A549 (cell line): ENCODE measurements at regions not wholly inside any gene's neighbourhood (a gene's known extent, or its start where the extent isn't known, plus 50 kb on each side); places are given as distances from the start of the nearest gene placed in this dataset.

Source experiments
- ATAC-seq, 2 experiments: fragments of 200-7000 bp in 1 of 2; fragments of >200 bp in 1 of 2; cut with Nextera tagmentation in 1 of 2; cut with Tn5 transposase in 1 of 2; 3 replicates each; pipeline versions ENCODE4 v1.8.0 to v1.9.1; 2018 to 2020; ENCODE audit warnings: mild to moderate bottlenecking in 1 of 2, moderate library complexity in 1 of 2
- CTCF ChIA-PET: fragments of 300-600 bp; sonication (Branson Sonifier 250); formaldehyde crosslinking; extraction: SDS; loops from one replicate; lab custom pipeline; 2021; ENCODE audit warnings: antibody characterized with exemption, inconsistent platforms; lab: Yijun Ruan, JAX
- POLR2A ChIA-PET: fragments of 350-600 bp; formaldehyde crosslinking; extraction: SDS; loops from one replicate; lab custom pipeline; 2021; ENCODE audit warnings: antibody characterized with exemption, inconsistent platforms; lab: Yijun Ruan, JAX
- DNase-seq, 2 experiments: peaks; one replicate each; pipeline versions ENCODE4 v3.0.0 to v3.0.0-alpha.2; 2011 to 2016; ENCODE audit warnings: low read depth in 1 of 2, low spot score in 1 of 2
- FAIRE-seq: peaks from 2 replicates; lab custom pipeline; 2011; peaks lifted over from hg19 to GRCh38; lab: Jason Lieb, UNC
- H3K27ac ChIP-seq, 2 experiments: fragments of >200 bp; sonication (Bioruptor Twin); formaldehyde crosslinking; 3 replicates each; pipeline ENCODE4 v1.5.1; 2016 to 2017
- H3K4me1 ChIP-seq: fragments of >200 bp; sonication (Bioruptor Twin); formaldehyde crosslinking; 3 replicates; pipeline ENCODE4 v1.6.1; 2016
- H3K4me2 ChIP-seq: fragments of >200 bp; sonication (Bioruptor Twin); formaldehyde crosslinking; 3 replicates; pipeline ENCODE4 v1.6.1; 2016
- H3K4me3 ChIP-seq: fragments of >200 bp; sonication (Bioruptor Twin); formaldehyde crosslinking; 3 replicates; pipeline ENCODE4 v1.5.1; 2016
- H3K9me3 ChIP-seq: fragments of >200 bp; sonication (Bioruptor Twin); formaldehyde crosslinking; 3 replicates; pipeline ENCODE4 v1.6.1; 2016
- BCL3 ChIP-seq: fragments of >200 bp; sonication (Bioruptor Twin); formaldehyde crosslinking; IDR thresholded peaks from 3 replicates; pipeline ENCODE4 v1.6.1; 2016
- CHD2 ChIP-seq: fragments of 150-350 bp; IDR thresholded peaks from 2 replicates; pipeline ENCODE4 v1.6.1; 2014; ENCODE audit warnings: low read length; ENCODE audit not compliant: partially characterized antibody
- CTCF ChIP-seq: fragments of >200 bp; sonication (Bioruptor Twin); formaldehyde crosslinking; IDR thresholded peaks from 3 replicates; pipeline ENCODE4 v1.5.1; 2016
- FOSL2 ChIP-seq, 2 experiments: fragments of 450-650 bp in 1 of 2; fragments of >200 bp in 1 of 2; sonication (Bioruptor Twin) in 1 of 2; formaldehyde crosslinking; IDR thresholded peaks; 2 replicates each; pipeline versions ENCODE4 v1.5.0 to v1.6.1; 2016 to 2020; ENCODE audit warnings: mild to moderate bottlenecking in 1 of 2, moderate library complexity in 1 of 2
- HEYL ChIP-seq: fragments of 250-450 bp; sonication (Bioruptor Pico); IDR thresholded peaks from 2 replicates; pipeline ENCODE4 v1.8.0; 2021; ENCODE audit warnings: mild to moderate bottlenecking, moderate library complexity
- HMGXB4 ChIP-seq: fragments of 250-450 bp; sonication (Bioruptor Pico); IDR thresholded peaks from 2 replicates; pipeline ENCODE4 v1.5.0; 2021; ENCODE audit warnings: mild to moderate bottlenecking, moderate library complexity, borderline replicate concordance
- HOXB5 ChIP-seq: fragments of 250-450 bp; sonication (Bioruptor Pico); IDR thresholded peaks from 2 replicates; pipeline ENCODE4 v1.5.0; 2020; ENCODE audit warnings: mild to moderate bottlenecking, moderate library complexity
- JUN ChIP-seq, 2 experiments: fragments of >200 bp; sonication (Bioruptor Twin); formaldehyde crosslinking; IDR thresholded peaks; 2 replicates in 1 of 2; 3 replicates in 1 of 2; pipeline ENCODE4 v1.6.1; 2016 to 2017
- JUNB ChIP-seq: fragments of >200 bp; sonication (Bioruptor Twin); formaldehyde crosslinking; IDR thresholded peaks from 2 replicates; pipeline ENCODE4 v1.6.1; 2016
- KDM1A ChIP-seq: fragments of 200-600 bp; sonication (generic); IDR thresholded peaks from 2 replicates; pipeline ENCODE4 v1.6.1; 2016; ENCODE audit warnings: low read depth, mild to moderate bottlenecking
- MYC ChIP-seq: IDR thresholded peaks from 2 replicates; pipeline ENCODE4 v1.6.1; 2012; ENCODE audit warnings: mild to moderate bottlenecking, inconsistent platforms, low read length, improper control_type of control experiment, borderline replicate concordance
- NFE2L2 ChIP-seq: fragments of 150-350 bp; conservative IDR thresholded peaks from 2 replicates; pipeline ENCODE4 v1.6.1; 2014; ENCODE audit warnings: low read length
- NR3C1 ChIP-seq: fragments of >200 bp; sonication (Bioruptor Twin); formaldehyde crosslinking; IDR thresholded peaks from 3 replicates; pipeline ENCODE4 v1.6.1; 2017
- PHF8 ChIP-seq: fragments of 200-600 bp; sonication (generic); IDR thresholded peaks from 2 replicates; pipeline ENCODE4 v1.6.1; 2016; ENCODE audit warnings: low read depth, mild to moderate bottlenecking, antibody characterized with exemption, moderate library complexity, borderline replicate concordance
- RARB ChIP-seq: fragments of 250-450 bp; sonication (Bioruptor Pico); IDR thresholded peaks from 2 replicates; pipeline ENCODE4 v1.8.0; 2021; ENCODE audit warnings: mild to moderate bottlenecking, moderate library complexity
- RFX5 ChIP-seq: fragments of 450-650 bp; IDR thresholded peaks from 2 replicates; pipeline ENCODE4 v1.7.1; 2014; ENCODE audit warnings: antibody characterized with exemption, mild to moderate bottlenecking, moderate library complexity
- SMC3 ChIP-seq: fragments of >200 bp; sonication (Bioruptor Twin); formaldehyde crosslinking; IDR thresholded peaks from 3 replicates; pipeline ENCODE4 v1.6.1; 2018; ENCODE audit warnings: inconsistent platforms
- SREBF2 ChIP-seq: fragments of 450-650 bp; IDR thresholded peaks from 2 replicates; pipeline ENCODE4 v1.6.1; 2014; ENCODE audit warnings: mild to moderate bottlenecking, moderate library complexity
- TP53 ChIP-seq: fragments of 250-450 bp; sonication (Bioruptor Pico); IDR thresholded peaks from 2 replicates; pipeline ENCODE4 v1.5.0; 2021; ENCODE audit warnings: mild to moderate bottlenecking, moderate library complexity
- ZFP36 ChIP-seq: fragments of 450-650 bp; IDR thresholded peaks from 2 replicates; pipeline ENCODE4 v1.6.1; 2014; ENCODE audit warnings: borderline replicate concordance; ENCODE audit not compliant: partially characterized antibody
- WGBS: methylation state at CpG from one replicate; pipeline ENCODE4 v1.1.6; 2017; ENCODE audit errors: missing lambda C conversion rate; 5-methylcytosine and 5-hydroxymethylcytosine counted together
- TF ChIP-seq, protein P1 (sequence below): fragments of 200-600 bp; sonication (generic); IDR thresholded peaks from 2 replicates; pipeline ENCODE4 v1.6.1; 2016; ENCODE audit warnings: antibody characterized with exemption, mild to moderate bottlenecking, moderate library complexity
- TF ChIP-seq, protein P2 (sequence below): fragments of 450-650 bp; IDR thresholded peaks from 2 replicates; pipeline ENCODE4 v1.6.1; 2014; ENCODE audit warnings: antibody characterized with exemption
- TF ChIP-seq, protein P3 (sequence below): fragments of 250-450 bp; sonication (Bioruptor Pico); IDR thresholded peaks from 2 replicates; pipeline ENCODE4 v1.5.0; 2020; ENCODE audit warnings: low read depth, mild to moderate bottlenecking, moderate library complexity

DNA sequence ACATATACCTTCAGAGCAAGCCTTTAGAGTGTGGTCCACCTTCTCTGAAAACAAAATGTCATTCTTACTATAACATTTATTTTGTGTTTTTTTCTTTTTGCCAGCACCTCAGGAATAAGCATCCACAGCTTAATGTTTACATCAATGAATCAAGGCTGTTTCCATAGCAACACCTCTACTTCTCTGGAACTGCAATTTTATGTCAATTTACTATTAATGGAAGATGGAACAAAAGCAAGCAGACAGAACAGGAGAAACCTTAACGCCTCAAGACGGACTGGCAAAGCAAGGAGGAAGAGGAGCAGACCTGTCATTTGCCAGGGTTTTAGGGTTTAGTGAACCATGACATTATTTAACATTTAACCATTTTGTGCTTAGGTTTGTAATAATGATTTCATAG lies 63.1 kb downstream of the PRR15 start:
- TF ChIP-seq SMC3, result no peak
- TF ChIP-seq PHF8, result no peak
- TF ChIP-seq SREBF2, result no peak
- no peak for TF ChIP-seq HMGXB4 (CRISPR knock-in tag)
- TF ChIP-seq, protein P1, sequence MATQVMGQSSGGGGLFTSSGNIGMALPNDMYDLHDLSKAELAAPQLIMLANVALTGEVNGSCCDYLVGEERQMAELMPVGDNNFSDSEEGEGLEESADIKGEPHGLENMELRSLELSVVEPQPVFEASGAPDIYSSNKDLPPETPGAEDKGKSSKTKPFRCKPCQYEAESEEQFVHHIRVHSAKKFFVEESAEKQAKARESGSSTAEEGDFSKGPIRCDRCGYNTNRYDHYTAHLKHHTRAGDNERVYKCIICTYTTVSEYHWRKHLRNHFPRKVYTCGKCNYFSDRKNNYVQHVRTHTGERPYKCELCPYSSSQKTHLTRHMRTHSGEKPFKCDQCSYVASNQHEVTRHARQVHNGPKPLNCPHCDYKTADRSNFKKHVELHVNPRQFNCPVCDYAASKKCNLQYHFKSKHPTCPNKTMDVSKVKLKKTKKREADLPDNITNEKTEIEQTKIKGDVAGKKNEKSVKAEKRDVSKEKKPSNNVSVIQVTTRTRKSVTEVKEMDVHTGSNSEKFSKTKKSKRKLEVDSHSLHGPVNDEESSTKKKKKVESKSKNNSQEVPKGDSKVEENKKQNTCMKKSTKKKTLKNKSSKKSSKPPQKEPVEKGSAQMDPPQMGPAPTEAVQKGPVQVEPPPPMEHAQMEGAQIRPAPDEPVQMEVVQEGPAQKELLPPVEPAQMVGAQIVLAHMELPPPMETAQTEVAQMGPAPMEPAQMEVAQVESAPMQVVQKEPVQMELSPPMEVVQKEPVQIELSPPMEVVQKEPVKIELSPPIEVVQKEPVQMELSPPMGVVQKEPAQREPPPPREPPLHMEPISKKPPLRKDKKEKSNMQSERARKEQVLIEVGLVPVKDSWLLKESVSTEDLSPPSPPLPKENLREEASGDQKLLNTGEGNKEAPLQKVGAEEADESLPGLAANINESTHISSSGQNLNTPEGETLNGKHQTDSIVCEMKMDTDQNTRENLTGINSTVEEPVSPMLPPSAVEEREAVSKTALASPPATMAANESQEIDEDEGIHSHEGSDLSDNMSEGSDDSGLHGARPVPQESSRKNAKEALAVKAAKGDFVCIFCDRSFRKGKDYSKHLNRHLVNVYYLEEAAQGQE, result no peak
- TF ChIP-seq JUNB, result no peak
- no peak for TF ChIP-seq KDM1A
- no peak for DNase-seq
- POLR2A ChIA-PET, result no interaction called here
- FAIRE-seq, result no peak
- CTCF ChIA-PET, result no interaction called here
- WGBS, result 66% methylated on average over 2 of the region's 2 CpGs
- Histone ChIP-seq H3K4me2 (no peak overlapping the region), H3K4me1 (peaks cover 17% of the 10 kb centered on the region), H3K27ac (no peak overlapping the region), H3K9me3 (no peaks in the 10 kb centered on the region), H3K4me3 (no peak overlapping the region)
- no peak for ATAC-seq

GRCh38 chr7:29627631-29628030 lies 64.0 kb downstream of the PRR15 start:
- no peaks in the 10 kb centered on the region for H3K9me3 ChIP-seq
- H3K27ac ChIP-seq, result no peak overlapping the region
- no peak overlapping the region for H3K4me3 ChIP-seq
- WGBS, result 63% methylated on average over 2 of the region's 2 CpGs
- DNase-seq, result no peak
- H3K4me1 ChIP-seq, result peaks cover 8% of the 10 kb centered on the region; the same call in 1 of the 3 replicates
- no peak overlapping the region for H3K4me2 ChIP-seq
- ChIA-PET POLR2A (no interaction called here), CTCF (no interaction called here)
- TF ChIP-seq CTCF (no peak), MYC (no peak), JUN (IDR thresholded peaks at IDR 0.05) (no peak), NR3C1 (no peak), BCL3 (no peak), RARB (no peak), HOXB5 (CRISPR knock-in tag) (no peak), RFX5 (no peak), FOSL2 (IDR thresholded peaks at IDR 0.05) (no peak), FOSL2 (CRISPR knock-in tag; IDR thresholded peaks at IDR 0.05) (no peak), HEYL (CRISPR knock-in tag) (no peak), ZFP36 (no peak), NFE2L2 (no peak), CHD2 (no peak), TP53 (no peak), HMGXB4 (CRISPR knock-in tag) (no peak)
- TF ChIP-seq, protein P2, sequence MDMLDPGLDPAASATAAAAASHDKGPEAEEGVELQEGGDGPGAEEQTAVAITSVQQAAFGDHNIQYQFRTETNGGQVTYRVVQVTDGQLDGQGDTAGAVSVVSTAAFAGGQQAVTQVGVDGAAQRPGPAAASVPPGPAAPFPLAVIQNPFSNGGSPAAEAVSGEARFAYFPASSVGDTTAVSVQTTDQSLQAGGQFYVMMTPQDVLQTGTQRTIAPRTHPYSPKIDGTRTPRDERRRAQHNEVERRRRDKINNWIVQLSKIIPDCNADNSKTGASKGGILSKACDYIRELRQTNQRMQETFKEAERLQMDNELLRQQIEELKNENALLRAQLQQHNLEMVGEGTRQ, result no peak
- TF ChIP-seq, protein P3, sequence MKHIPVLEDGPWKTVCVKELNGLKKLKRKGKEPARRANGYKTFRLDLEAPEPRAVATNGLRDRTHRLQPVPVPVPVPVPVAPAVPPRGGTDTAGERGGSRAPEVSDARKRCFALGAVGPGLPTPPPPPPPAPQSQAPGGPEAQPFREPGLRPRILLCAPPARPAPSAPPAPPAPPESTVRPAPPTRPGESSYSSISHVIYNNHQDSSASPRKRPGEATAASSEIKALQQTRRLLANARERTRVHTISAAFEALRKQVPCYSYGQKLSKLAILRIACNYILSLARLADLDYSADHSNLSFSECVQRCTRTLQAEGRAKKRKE (CRISPR knock-in tag), result no peak
- TF ChIP-seq, all 56 proteins: peak for 0
- FAIRE-seq, result no peak
- ATAC-seq, result no peak
